Neural crest cell (in vitro differentiated cells): ENCODE measurements at regions not wholly inside any gene's neighbourhood (a gene's known extent, or its start where the extent isn't known, plus 50 kb on each side); places are given as distances from the start of the nearest gene placed in this dataset.

ENCODE experiments used
- DNase-seq: peaks from one replicate; pipeline ENCODE4 v3.0.0; 2021; ENCODE audit warnings: low read depth, mixed read lengths, low spot score
- H3K27ac Mint-ChIP-seq: one replicate; pipeline ENCODE4 v1.8.0; 2021; ENCODE audit warnings: mild to moderate bottlenecking, mixed read lengths; ENCODE audit not compliant: unreplicated experiment
- H3K27me3 Mint-ChIP-seq: 2 replicates; pipeline ENCODE4 v1.8.0; 2021; ENCODE audit warnings: low read depth, mild to moderate bottlenecking, mixed read lengths
- H3K36me3 Mint-ChIP-seq: 2 replicates; pipeline ENCODE4 v1.8.0; 2021; ENCODE audit warnings: low read depth, mild to moderate bottlenecking, mixed read lengths
- H3K4me1 Mint-ChIP-seq: 2 replicates; pipeline ENCODE4 v1.8.0; 2021; ENCODE audit warnings: mixed read lengths
- H3K4me3 Mint-ChIP-seq: one replicate; pipeline ENCODE4 v1.8.0; 2021; ENCODE audit warnings: mild to moderate bottlenecking, mixed read lengths
- H3K9me3 Mint-ChIP-seq: 2 replicates; pipeline ENCODE4 v1.8.0; 2021; ENCODE audit warnings: mixed read lengths
- TF ChIP-seq, protein P1 (sequence below): fragments of 200-600 bp; sonication (generic); conservative IDR thresholded peaks from 2 replicates; pipeline ENCODE4 v1.5.0; 2021; ENCODE audit warnings: antibody characterized with exemption, mild to moderate bottlenecking

DNA sequence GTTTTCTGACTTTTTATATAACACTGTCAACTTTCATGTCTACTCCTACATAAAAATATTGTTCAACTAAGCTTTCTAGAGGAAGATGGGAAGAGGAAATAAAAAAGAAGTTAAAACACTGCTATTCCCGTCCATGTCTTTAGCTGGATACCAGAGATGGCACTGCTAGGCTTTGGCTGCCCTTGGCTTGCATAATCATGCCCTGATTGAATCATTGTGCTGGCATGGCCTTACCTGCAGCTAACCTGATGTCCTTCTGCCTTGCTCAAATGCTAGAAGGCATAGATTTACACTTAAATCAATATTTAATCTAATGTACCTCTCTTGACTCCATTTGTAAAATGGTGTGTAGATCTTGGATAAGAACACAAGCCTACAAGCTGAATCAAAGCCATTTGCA lies 539.7 kb upstream of the IL12A start:
- no peak for DNase-seq
- H3K4me1 Mint-ChIP-seq, result no peaks in the 10 kb centered on the region
- H3K27me3 Mint-ChIP-seq, result no peaks in the 10 kb centered on the region
- TF ChIP-seq, protein P1, sequence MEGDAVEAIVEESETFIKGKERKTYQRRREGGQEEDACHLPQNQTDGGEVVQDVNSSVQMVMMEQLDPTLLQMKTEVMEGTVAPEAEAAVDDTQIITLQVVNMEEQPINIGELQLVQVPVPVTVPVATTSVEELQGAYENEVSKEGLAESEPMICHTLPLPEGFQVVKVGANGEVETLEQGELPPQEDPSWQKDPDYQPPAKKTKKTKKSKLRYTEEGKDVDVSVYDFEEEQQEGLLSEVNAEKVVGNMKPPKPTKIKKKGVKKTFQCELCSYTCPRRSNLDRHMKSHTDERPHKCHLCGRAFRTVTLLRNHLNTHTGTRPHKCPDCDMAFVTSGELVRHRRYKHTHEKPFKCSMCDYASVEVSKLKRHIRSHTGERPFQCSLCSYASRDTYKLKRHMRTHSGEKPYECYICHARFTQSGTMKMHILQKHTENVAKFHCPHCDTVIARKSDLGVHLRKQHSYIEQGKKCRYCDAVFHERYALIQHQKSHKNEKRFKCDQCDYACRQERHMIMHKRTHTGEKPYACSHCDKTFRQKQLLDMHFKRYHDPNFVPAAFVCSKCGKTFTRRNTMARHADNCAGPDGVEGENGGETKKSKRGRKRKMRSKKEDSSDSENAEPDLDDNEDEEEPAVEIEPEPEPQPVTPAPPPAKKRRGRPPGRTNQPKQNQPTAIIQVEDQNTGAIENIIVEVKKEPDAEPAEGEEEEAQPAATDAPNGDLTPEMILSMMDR, result no peak
- peaks cover 2% of the 10 kb centered on the region for H3K9me3 Mint-ChIP-seq
- H3K27ac Mint-ChIP-seq, result no peak overlapping the region
- no peaks in the 10 kb centered on the region for H3K36me3 Mint-ChIP-seq
- no peak overlapping the region for H3K4me3 Mint-ChIP-seq

DNA sequence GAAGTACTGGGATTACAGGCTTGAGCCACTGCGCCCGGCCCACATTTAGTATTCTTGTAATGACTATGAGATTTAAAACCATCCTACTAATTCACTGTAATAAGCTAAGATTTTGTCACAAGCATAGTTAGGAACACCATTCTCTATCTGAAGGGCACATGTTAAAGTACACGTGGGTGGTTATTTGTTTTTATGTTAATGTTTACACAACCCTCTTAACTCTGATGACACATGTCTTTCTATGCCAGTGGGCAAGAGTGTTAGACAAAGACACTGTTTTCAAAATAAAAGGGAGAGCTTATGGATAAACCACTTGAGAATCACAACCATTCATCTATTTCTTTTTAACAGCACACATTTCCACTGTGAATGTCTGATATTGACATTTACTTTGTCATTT lies 537.6 kb upstream of the IL12A start:
- Mint-ChIP-seq H3K36me3 (no peaks in the 10 kb centered on the region), H3K27ac (no peak overlapping the region), H3K27me3 (no peaks in the 10 kb centered on the region), H3K4me3 (no peak overlapping the region), H3K4me1 (no peaks in the 10 kb centered on the region), H3K9me3 (no peaks in the 10 kb centered on the region)
- DNase-seq, result no peak
- TF ChIP-seq, protein P1, result no peak

DNA sequence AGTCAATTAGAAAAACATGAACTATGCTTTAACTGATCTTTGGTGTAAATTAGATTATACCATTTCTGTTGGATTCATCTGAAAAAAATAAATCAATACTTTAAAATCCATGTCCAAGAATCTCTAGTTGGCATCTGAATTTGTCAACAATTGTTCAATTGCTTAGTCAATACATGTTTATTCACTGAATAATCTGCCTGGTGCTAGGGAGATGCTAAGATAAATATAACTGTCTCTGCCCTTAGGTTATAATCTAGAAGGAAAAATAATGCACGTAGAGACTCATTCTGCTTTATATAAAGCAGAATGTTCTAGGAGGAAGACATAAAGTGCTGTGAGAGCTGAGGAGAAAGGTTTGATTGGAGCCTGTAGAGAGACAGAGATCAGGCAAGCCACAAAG lies 537.2 kb upstream of the IL12A start:
- H3K4me3 Mint-ChIP-seq, result no peak overlapping the region
- no peaks in the 10 kb centered on the region for H3K9me3 Mint-ChIP-seq
- TF ChIP-seq, protein P1, result no peak
- H3K27me3 Mint-ChIP-seq, result no peaks in the 10 kb centered on the region
- H3K4me1 Mint-ChIP-seq, result no peaks in the 10 kb centered on the region
- H3K27ac Mint-ChIP-seq, result no peak overlapping the region
- H3K36me3 Mint-ChIP-seq, result no peaks in the 10 kb centered on the region
- DNase-seq, result no peak

DNA sequence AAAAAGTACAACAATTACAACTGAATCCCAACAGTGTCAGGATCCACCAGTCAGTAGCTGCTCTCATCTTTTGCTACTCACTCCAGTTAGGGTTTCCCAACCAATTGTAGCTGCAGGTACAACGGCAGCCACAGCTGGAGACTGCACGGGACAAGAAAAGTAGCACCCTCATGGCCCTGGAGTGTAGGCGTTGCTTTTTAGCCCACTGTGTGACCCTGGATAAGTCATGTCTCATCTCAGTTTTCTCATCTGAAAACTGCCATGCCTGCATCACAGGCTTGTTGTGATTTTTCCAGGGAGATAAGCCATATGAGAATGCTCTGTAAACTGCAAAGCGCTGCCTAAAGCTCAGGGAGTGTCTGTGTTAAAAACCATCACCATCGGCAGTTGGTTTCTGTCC lies 535.6 kb upstream of the IL12A start:
- Mint-ChIP-seq H3K27ac (no peak overlapping the region), H3K9me3 (no peaks in the 10 kb centered on the region), H3K36me3 (no peaks in the 10 kb centered on the region), H3K27me3 (no peaks in the 10 kb centered on the region), H3K4me3 (no peak overlapping the region), H3K4me1 (no peaks in the 10 kb centered on the region)
- no peak for DNase-seq
- TF ChIP-seq, protein P1, result no peak

DNA sequence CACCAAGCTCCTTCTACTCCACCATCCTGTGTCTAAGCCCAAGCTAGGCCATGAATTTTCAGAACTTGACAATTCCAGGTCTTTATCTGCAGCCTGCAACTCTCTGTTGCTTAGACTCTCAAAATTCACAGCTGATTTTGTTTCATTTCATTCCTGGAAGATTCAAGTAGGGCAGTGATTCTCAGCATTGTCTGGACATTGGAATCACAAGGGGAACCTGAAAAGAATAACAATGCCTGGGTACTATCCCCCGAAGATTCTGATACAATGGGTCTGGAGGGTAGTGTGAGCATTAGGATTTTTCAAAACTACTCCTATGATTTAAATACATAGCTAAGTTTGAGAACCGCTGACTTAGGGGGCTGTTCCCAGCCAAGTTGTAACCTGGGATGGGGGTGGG lies 534.7 kb upstream of the IL12A start:
- Mint-ChIP-seq H3K4me3 (no peak overlapping the region), H3K4me1 (no peaks in the 10 kb centered on the region), H3K9me3 (no peaks in the 10 kb centered on the region), H3K27me3 (no peaks in the 10 kb centered on the region), H3K27ac (no peak overlapping the region), H3K36me3 (no peaks in the 10 kb centered on the region)
- no peak for DNase-seq
- TF ChIP-seq, protein P1, result no peak

DNA sequence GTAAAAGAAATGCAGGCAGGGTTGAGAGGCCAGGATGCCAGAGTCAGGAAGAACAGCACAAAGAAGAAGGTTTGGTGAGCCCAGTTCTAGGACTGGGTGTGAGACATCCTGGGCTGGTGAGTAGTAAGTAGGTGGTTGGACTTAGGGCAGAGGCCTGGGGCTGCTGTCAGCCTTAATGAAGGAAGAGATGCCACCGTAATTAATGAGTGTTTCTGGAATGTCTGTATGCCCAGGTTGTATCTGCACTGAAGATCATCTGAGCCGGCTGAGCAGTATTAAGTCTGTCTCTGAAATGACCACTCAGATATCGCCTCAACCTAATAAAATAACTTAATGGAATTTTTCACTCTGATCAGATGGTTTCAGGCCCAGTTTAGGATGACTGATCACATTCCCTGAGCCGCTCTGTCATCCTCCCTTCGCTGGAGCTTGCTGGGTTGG lies 532.9 kb upstream of the IL12A start:
- no peaks in the 10 kb centered on the region for H3K36me3 Mint-ChIP-seq
- no peak overlapping the region for H3K27ac Mint-ChIP-seq
- H3K9me3 Mint-ChIP-seq, result no peaks in the 10 kb centered on the region
- DNase-seq, result no peak
- TF ChIP-seq, protein P1, result no peak
- H3K27me3 Mint-ChIP-seq, result no peaks in the 10 kb centered on the region
- no peak overlapping the region for H3K4me3 Mint-ChIP-seq
- no peaks in the 10 kb centered on the region for H3K4me1 Mint-ChIP-seq
